ENCODE measurements at regions not wholly inside any gene's neighbourhood (a gene's known extent, or its start where the extent isn't known, plus 50 kb on each side); places are given as distances from the start of the nearest gene placed in this dataset.

DNA sequence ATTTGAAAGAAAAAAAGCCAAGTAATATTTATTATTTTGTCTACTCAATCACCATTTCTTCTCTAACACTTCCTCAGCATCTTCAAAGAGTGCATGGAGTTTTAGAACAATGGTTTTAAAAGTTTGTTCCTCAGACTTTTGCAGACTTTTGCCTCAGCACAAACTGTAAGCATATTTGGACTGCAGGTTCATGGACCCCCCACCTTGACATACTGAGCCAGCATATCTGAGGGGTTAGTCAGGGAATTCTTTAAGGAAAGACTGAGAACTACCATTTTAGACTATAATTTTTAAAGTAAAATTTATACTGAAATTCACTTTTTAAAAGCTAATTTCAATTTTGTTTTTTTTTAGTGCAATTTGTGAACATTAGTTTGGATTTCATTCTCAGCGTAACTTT, 1676.8 kb upstream of the PCDH20 start:
- no peaks in the 10 kb centered on the region for H3K9me3 ChIP-seq (ENCODE audit: insufficient read depth, low read depth, low read length)
- no peak overlapping the region for H3K9ac ChIP-seq (ENCODE audit: low read depth, low read length, poor library complexity, severe bottlenecking)
- H3K4me2 ChIP-seq (ENCODE audit: low read depth, low read length, poor library complexity, severe bottlenecking), result no peak overlapping the region
- no peaks in the 10 kb centered on the region for H4K20me1 ChIP-seq (ENCODE audit: insufficient read depth, low read length, poor library complexity, severe bottlenecking)
- no peaks in the 10 kb centered on the region for H3K36me3 ChIP-seq (ENCODE audit: insufficient read depth, low read length)
- TF ChIP-seq EZH2phosphoT487 (IDR thresholded peaks at IDR 0.05; ENCODE audit: borderline replicate concordance), result no peak
- TF ChIP-seq, protein P1, sequence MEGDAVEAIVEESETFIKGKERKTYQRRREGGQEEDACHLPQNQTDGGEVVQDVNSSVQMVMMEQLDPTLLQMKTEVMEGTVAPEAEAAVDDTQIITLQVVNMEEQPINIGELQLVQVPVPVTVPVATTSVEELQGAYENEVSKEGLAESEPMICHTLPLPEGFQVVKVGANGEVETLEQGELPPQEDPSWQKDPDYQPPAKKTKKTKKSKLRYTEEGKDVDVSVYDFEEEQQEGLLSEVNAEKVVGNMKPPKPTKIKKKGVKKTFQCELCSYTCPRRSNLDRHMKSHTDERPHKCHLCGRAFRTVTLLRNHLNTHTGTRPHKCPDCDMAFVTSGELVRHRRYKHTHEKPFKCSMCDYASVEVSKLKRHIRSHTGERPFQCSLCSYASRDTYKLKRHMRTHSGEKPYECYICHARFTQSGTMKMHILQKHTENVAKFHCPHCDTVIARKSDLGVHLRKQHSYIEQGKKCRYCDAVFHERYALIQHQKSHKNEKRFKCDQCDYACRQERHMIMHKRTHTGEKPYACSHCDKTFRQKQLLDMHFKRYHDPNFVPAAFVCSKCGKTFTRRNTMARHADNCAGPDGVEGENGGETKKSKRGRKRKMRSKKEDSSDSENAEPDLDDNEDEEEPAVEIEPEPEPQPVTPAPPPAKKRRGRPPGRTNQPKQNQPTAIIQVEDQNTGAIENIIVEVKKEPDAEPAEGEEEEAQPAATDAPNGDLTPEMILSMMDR (conservative IDR thresholded peaks at IDR 0.05; ENCODE audit: low read length), result no peak
- no peaks in the 10 kb centered on the region for H3K4me1 ChIP-seq (ENCODE audit: insufficient read depth, low read length, poor library complexity, severe bottlenecking)
- no peak overlapping the region for H3K4me3 ChIP-seq (ENCODE audit: low read length, poor library complexity, severe bottlenecking)
- H2AFZ ChIP-seq (ENCODE audit: low read length), result no peak overlapping the region
- no peaks in the 10 kb centered on the region for H3K27me3 ChIP-seq (ENCODE audit: insufficient read depth, low read length, poor library complexity, severe bottlenecking)
- H3K9me2 ChIP-seq (replicated peaks; ENCODE audit: low read depth, low read length), result no peaks in the 10 kb centered on the region
- no peaks in the 10 kb centered on the region for H3K79me2 ChIP-seq (ENCODE audit: insufficient read depth, low read length)
- H3F3A ChIP-seq (ENCODE audit: low read depth), result no peaks in the 10 kb centered on the region

DNA sequence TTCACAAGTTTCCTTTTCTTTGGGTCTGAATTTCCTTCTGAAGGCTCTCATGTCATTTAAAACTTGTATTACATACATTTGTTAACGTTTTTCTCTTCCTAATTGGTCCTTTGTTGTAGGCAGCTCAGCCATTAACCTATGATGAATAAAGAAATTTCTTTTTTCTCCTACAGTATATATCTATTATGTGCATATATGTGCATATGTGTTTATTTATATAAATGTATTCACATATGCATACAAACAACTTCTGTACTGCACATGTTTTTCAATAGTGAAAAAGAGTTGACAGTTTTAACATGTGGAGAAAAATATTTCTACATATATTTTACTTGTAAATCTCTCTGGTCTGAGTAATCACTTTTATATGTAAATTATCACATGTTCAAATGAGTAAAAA, 1674.9 kb upstream of the PCDH20 start:
- no peak for TF ChIP-seq EZH2phosphoT487 (IDR thresholded peaks at IDR 0.05; ENCODE audit: borderline replicate concordance)
- TF ChIP-seq, protein P1 (conservative IDR thresholded peaks at IDR 0.05; ENCODE audit: low read length), result no peak
- H2AFZ ChIP-seq (ENCODE audit: low read length), result no peak overlapping the region

DNA sequence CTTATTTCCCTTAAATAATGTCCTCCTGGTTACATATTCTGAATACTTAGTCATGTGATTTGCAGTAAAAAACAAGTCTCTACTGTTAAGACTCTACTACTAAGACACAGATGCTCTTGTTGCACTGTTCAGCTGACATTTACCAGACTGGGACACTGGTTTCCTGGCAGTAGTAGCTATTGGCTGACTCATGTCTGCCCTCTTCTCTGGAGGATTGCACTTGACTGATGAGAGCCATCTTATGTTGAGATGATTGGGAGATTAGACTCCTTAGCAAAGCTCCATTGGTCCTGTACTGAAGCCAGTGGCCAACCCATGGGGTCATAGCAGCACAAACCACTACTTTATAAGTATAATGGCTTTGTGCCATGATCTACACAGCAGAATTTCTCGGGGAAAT, 1672.6 kb upstream of the PCDH20 start:
- no peak for TF ChIP-seq EZH2phosphoT487 (IDR thresholded peaks at IDR 0.05; ENCODE audit: borderline replicate concordance)
- TF ChIP-seq, protein P1 (conservative IDR thresholded peaks at IDR 0.05; ENCODE audit: low read length), result no peak
- Histone ChIP-seq H3K9me3 (ENCODE audit: insufficient read depth, low read depth, low read length) (no peaks in the 10 kb centered on the region), H3K9me2 (replicated peaks; ENCODE audit: low read depth, low read length) (no peaks in the 10 kb centered on the region), H3K27me3 (ENCODE audit: insufficient read depth, low read length, poor library complexity, severe bottlenecking) (no peaks in the 10 kb centered on the region), H3K4me3 (ENCODE audit: low read length, poor library complexity, severe bottlenecking) (no peak overlapping the region), H3K9ac (ENCODE audit: low read depth, low read length, poor library complexity, severe bottlenecking) (no peak overlapping the region), H3K4me2 (ENCODE audit: low read depth, low read length, poor library complexity, severe bottlenecking) (no peak overlapping the region), H4K20me1 (ENCODE audit: insufficient read depth, low read length, poor library complexity, severe bottlenecking) (no peaks in the 10 kb centered on the region), H3F3A (ENCODE audit: low read depth) (no peaks in the 10 kb centered on the region), H3K36me3 (ENCODE audit: insufficient read depth, low read length) (no peaks in the 10 kb centered on the region), H3K79me2 (ENCODE audit: insufficient read depth, low read length) (no peaks in the 10 kb centered on the region), H2AFZ (ENCODE audit: low read length) (no peak overlapping the region), H3K4me1 (ENCODE audit: insufficient read depth, low read length, poor library complexity, severe bottlenecking) (no peaks in the 10 kb centered on the region)

More for the DNA sequence above, 1674.9 kb upstream of the PCDH20 start:
- Histone ChIP-seq H4K20me1 (ENCODE audit: insufficient read depth, low read length, poor library complexity, severe bottlenecking) (no peaks in the 10 kb centered on the region), H3K4me1 (ENCODE audit: insufficient read depth, low read length, poor library complexity, severe bottlenecking) (no peaks in the 10 kb centered on the region), H3K9ac (ENCODE audit: low read depth, low read length, poor library complexity, severe bottlenecking) (no peak overlapping the region), H3K79me2 (ENCODE audit: insufficient read depth, low read length) (no peaks in the 10 kb centered on the region), H3K9me3 (ENCODE audit: insufficient read depth, low read depth, low read length) (no peaks in the 10 kb centered on the region), H3K9me2 (replicated peaks; ENCODE audit: low read depth, low read length) (no peaks in the 10 kb centered on the region), H3F3A (ENCODE audit: low read depth) (no peaks in the 10 kb centered on the region), H3K36me3 (ENCODE audit: insufficient read depth, low read length) (no peaks in the 10 kb centered on the region), H3K4me2 (ENCODE audit: low read depth, low read length, poor library complexity, severe bottlenecking) (no peak overlapping the region), H3K27me3 (ENCODE audit: insufficient read depth, low read length, poor library complexity, severe bottlenecking) (no peaks in the 10 kb centered on the region), H3K4me3 (ENCODE audit: low read length, poor library complexity, severe bottlenecking) (no peak overlapping the region)

All from Loucy (cell line).